Smooth muscle cell (in vitro differentiated cells): ENCODE measurements at regions not wholly inside any gene's neighbourhood (a gene's known extent, or its start where the extent isn't known, plus 50 kb on each side); places are given as distances from the start of the nearest gene placed in this dataset.

Source experiments
- DNase-seq: peaks from one replicate; lab custom pipeline; 2025; ENCODE audit not compliant: unreplicated experiment; lab: John Stamatoyannopoulos, UW
- H2AFZ ChIP-seq: fragments of 200-600 bp; sonication (generic); 2 replicates; pipeline ENCODE4 v1.6.0; 2016; ENCODE audit warnings: antibody characterized with exemption, low read depth, mild to moderate bottlenecking
- H3F3A ChIP-seq: fragments of 200-600 bp; sonication (generic); 2 replicates; pipeline ENCODE4 v1.6.0; 2017; ENCODE audit warnings: antibody characterized with exemption, low read depth
- H3K27ac ChIP-seq: fragments of 200-600 bp; sonication (generic); 2 replicates; pipeline ENCODE4 v1.5.1; 2016; ENCODE audit warnings: low read depth, mild to moderate bottlenecking
- H3K27me3 ChIP-seq: fragments of 200-600 bp; sonication (generic); 2 replicates; pipeline ENCODE4 v1.6.1; 2016; ENCODE audit warnings: low read depth, mild to moderate bottlenecking
- H3K36me3 ChIP-seq: fragments of 200-600 bp; sonication (generic); 2 replicates; pipeline ENCODE4 v1.5.1; 2016; ENCODE audit warnings: low read depth
- H3K4me1 ChIP-seq: fragments of 200-600 bp; sonication (generic); 2 replicates; pipeline ENCODE4 v1.5.1; 2016; ENCODE audit warnings: low read depth
- H3K4me2 ChIP-seq: fragments of 200-600 bp; sonication (generic); 2 replicates; pipeline ENCODE4 v1.6.0; 2016; ENCODE audit warnings: mild to moderate bottlenecking
- H3K4me3 ChIP-seq: fragments of 200-600 bp; sonication (generic); 2 replicates; pipeline ENCODE4 v1.5.1; 2016; ENCODE audit warnings: mild to moderate bottlenecking
- H3K79me2 ChIP-seq: fragments of 200-600 bp; sonication (generic); 2 replicates; pipeline ENCODE4 v1.6.0; 2016; ENCODE audit warnings: low read depth, mild to moderate bottlenecking
- H3K9ac ChIP-seq: fragments of 200-600 bp; sonication (generic); 2 replicates; pipeline ENCODE4 v1.6.0; 2016; ENCODE audit warnings: low read depth
- H3K9me3 ChIP-seq: fragments of 200-600 bp; sonication (generic); replicated peaks from 2 replicates; pipeline ENCODE4 v1.5.1; 2016; ENCODE audit warnings: low read depth
- H4K20me1 ChIP-seq: fragments of 200-600 bp; sonication (generic); 2 replicates; pipeline ENCODE4 v1.6.0; 2016; ENCODE audit warnings: low read depth
- WGBS: methylation state at CpG from one replicate; pipeline ENCODE4 v1.1.7; 2016; ENCODE audit warnings: low lambda C conversion rate; 5-methylcytosine and 5-hydroxymethylcytosine counted together
- TF ChIP-seq, protein P1 (sequence below): fragments of 200-600 bp; sonication (generic); IDR thresholded peaks from 2 replicates; pipeline ENCODE4 v1.5.1; 2017; ENCODE audit warnings: borderline replicate concordance, mild to moderate bottlenecking, antibody characterized with exemption; ENCODE audit not compliant: insufficient read depth, poor library complexity, severe bottlenecking

DNA sequence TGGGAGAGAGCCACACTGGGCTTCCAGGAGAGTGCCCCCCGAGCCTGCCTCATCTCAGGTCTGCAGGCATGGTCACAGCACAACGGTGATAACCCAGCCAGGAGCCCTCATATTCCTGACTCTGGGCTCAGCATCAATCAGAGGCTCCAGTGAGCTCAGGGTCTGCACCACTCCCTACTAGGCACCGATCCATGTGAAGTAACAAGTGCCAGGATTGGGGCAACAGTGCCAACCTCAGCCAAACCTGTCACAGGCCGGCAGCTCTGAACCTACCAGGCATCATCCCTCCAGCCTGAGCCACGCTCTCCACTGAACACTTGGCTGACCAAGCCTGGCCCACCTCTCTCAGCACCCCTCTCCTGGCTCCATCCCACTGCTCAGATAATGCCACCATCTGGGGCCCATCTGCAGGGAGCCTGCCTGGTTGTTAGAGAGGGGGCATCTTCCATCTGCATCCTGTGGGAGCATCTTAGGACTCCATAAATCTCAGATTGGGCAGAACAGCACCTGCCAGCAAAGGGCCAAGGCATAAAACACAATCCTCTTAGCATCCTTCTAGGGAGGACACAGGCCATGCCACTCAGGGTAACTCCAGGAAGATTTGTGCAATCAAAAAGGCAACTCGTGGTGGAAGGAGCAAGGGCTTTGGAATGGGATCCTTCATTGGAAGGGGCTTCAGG lies 213.7 kb upstream of the CSF3R start:
- H3K4me3 ChIP-seq: no peak overlapping the region
- no peaks in the 10 kb centered on the region for H3F3A ChIP-seq
- DNase-seq: no peak
- H3K79me2 ChIP-seq: no peaks in the 10 kb centered on the region
- TF ChIP-seq, protein P1, sequence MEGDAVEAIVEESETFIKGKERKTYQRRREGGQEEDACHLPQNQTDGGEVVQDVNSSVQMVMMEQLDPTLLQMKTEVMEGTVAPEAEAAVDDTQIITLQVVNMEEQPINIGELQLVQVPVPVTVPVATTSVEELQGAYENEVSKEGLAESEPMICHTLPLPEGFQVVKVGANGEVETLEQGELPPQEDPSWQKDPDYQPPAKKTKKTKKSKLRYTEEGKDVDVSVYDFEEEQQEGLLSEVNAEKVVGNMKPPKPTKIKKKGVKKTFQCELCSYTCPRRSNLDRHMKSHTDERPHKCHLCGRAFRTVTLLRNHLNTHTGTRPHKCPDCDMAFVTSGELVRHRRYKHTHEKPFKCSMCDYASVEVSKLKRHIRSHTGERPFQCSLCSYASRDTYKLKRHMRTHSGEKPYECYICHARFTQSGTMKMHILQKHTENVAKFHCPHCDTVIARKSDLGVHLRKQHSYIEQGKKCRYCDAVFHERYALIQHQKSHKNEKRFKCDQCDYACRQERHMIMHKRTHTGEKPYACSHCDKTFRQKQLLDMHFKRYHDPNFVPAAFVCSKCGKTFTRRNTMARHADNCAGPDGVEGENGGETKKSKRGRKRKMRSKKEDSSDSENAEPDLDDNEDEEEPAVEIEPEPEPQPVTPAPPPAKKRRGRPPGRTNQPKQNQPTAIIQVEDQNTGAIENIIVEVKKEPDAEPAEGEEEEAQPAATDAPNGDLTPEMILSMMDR: no peak
- H2AFZ ChIP-seq: no peak overlapping the region
- peaks cover 6% of the 10 kb centered on the region for H3K4me1 ChIP-seq
- peaks cover 63% of the 10 kb centered on the region for H3K27me3 ChIP-seq
- no peaks in the 10 kb centered on the region for H4K20me1 ChIP-seq
- no peak overlapping the region for H3K27ac ChIP-seq
- no peak overlapping the region for H3K9ac ChIP-seq
- 83% methylated on average over 6 of the region's 6 CpGs for WGBS
- H3K36me3 ChIP-seq: no peaks in the 10 kb centered on the region
- no peak overlapping the region for H3K4me2 ChIP-seq
- no peaks in the 10 kb centered on the region for H3K9me3 ChIP-seq

DNA sequence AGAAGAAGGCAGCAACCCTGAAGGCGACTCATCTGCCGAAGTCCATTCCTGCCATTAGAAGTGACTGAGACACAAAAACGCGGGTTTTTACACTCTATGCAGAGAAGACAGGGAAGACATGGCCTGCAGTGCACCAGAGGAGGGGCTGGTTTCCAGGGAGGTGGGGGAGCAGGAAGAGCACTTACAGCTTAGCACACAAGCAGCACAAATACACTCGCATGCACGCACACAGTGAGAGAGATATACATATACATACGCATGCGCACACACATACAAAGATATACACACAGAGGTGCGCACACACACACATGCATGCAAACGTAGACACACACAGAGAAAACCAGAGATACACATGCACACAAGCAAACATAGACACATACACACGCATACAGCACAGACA lies 210.9 kb upstream of the CSF3R start:
- no peaks in the 10 kb centered on the region for H3F3A ChIP-seq
- H3K36me3 ChIP-seq: no peaks in the 10 kb centered on the region
- no peaks in the 10 kb centered on the region for H3K9me3 ChIP-seq
- H3K27me3 ChIP-seq: peaks cover 65% of the 10 kb centered on the region
- no peak overlapping the region for H3K4me3 ChIP-seq
- no peaks in the 10 kb centered on the region for H3K79me2 ChIP-seq
- H3K4me2 ChIP-seq: no peak overlapping the region
- H3K9ac ChIP-seq: no peak overlapping the region
- H2AFZ ChIP-seq: no peak overlapping the region
- no peak overlapping the region for H3K27ac ChIP-seq
- H4K20me1 ChIP-seq: no peaks in the 10 kb centered on the region
- 92% methylated on average over 10 of the region's 11 CpGs for WGBS
- TF ChIP-seq, protein P1: no peak
- peaks cover under 1% of the 10 kb centered on the region for H3K4me1 ChIP-seq
- no peak for DNase-seq

DNA sequence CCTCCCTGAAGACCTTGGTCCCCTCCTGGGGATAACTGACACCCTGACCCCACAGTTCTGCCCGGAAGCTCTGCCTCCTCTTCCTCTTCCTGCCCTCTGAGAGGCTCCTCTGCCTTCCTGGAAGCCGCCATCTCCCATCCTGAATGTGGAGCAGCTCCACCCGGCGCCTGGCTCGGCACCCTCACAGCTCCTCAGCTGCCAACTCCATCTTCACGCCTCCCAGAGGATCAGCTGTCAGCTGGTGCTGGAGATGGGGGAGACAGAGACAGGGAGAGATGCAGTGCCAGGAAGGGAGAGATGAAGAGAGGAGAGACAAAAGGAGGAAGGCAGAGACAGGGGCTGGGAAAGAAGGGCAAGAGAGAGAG lies 210.4 kb upstream of the CSF3R start:
- TF ChIP-seq, protein P1: no peak
- no peaks in the 10 kb centered on the region for H3K79me2 ChIP-seq
- WGBS: 78% methylated on average over 6 of the region's 6 CpGs
- no peak overlapping the region for H3K4me2 ChIP-seq
- no peaks in the 10 kb centered on the region for H4K20me1 ChIP-seq
- H3K27ac ChIP-seq: no peak overlapping the region
- no peak for DNase-seq
- H3K36me3 ChIP-seq: no peaks in the 10 kb centered on the region
- H3K27me3 ChIP-seq: peaks cover 63% of the 10 kb centered on the region
- no peaks in the 10 kb centered on the region for H3F3A ChIP-seq
- no peak overlapping the region for H3K9ac ChIP-seq
- no peaks in the 10 kb centered on the region for H3K4me1 ChIP-seq
- H2AFZ ChIP-seq: no peak overlapping the region
- H3K4me3 ChIP-seq: no peak overlapping the region
- no peaks in the 10 kb centered on the region for H3K9me3 ChIP-seq
